HEK293T (cell line): ENCODE measurements at regions not wholly inside any gene's neighbourhood (a gene's known extent, or its start where the extent isn't known, plus 50 kb on each side); places are given as distances from the start of the nearest gene placed in this dataset.

Source experiments
- BHLHE40 ChIP-seq: fragments of 450-650 bp; IDR thresholded peaks from 2 replicates; pipeline ENCODE4 v1.6.1; 2016; ENCODE audit warnings: mild to moderate bottlenecking, moderate library complexity, borderline replicate concordance
- ELF4 ChIP-seq: fragments of 450-650 bp; IDR thresholded peaks from 2 replicates; pipeline ENCODE4 v1.6.1; 2017; ENCODE audit warnings: antibody characterized with exemption
- FOXA1 ChIP-seq: fragments of 450-650 bp; IDR thresholded peaks from 2 replicates; pipeline ENCODE4 v1.6.1; 2016; ENCODE audit warnings: mild to moderate bottlenecking
- HDGF ChIP-seq: fragments of 450-650 bp; IDR thresholded peaks from 2 replicates; pipeline ENCODE4 v1.6.1; 2017; ENCODE audit warnings: antibody characterized with exemption, borderline replicate concordance
- NFRKB ChIP-seq: fragments of 450-650 bp; IDR thresholded peaks from 2 replicates; pipeline ENCODE4 v1.6.1; 2016; ENCODE audit warnings: mild to moderate bottlenecking, moderate library complexity
- PKNOX1 ChIP-seq: fragments of 450-650 bp; IDR thresholded peaks from 2 replicates; pipeline ENCODE4 v1.6.1; 2016
- ZNF384 ChIP-seq: fragments of 450-650 bp; IDR thresholded peaks from 2 replicates; pipeline ENCODE4 v1.6.1; 2016

- TF ChIP-seq FOXA1 (no peak), HDGF (no peak), BHLHE40 (no peak), NFRKB (no peak), ZNF384 (no peak), ELF4 (no peak), PKNOX1 (no peak)
Observed at GRCh38 chr16:64543441-64543840, 578.4 kb downstream of the CDH11 start.
